SK-N-SH (cell line): ENCODE measurements at regions not wholly inside any gene's neighbourhood (a gene's known extent, or its start where the extent isn't known, plus 50 kb on each side); places are given as distances from the start of the nearest gene placed in this dataset.

Experiments used
- EP300 ChIP-seq, 2 experiments: IDR thresholded peaks; 2 replicates each; pipeline versions ENCODE4 v1.4.0 to v1.6.1; 2012; ENCODE audit warnings: borderline replicate concordance in 1 of 2, low read depth in 1 of 2, low read length in 1 of 2
- GABPA ChIP-seq: IDR thresholded peaks from 2 replicates; pipeline ENCODE4 v1.4.0; 2012; ENCODE audit warnings: low read depth, mild to moderate bottlenecking
- MXI1 ChIP-seq: IDR thresholded peaks from 2 replicates; pipeline ENCODE4 v1.6.1; 2012; ENCODE audit warnings: mild to moderate bottlenecking, low read depth, low read length, improper control_type of control experiment
- TF ChIP-seq, protein P1 (sequence below): fragments of 200-600 bp; sonication (generic); IDR thresholded peaks from 2 replicates; pipeline ENCODE4 v1.6.1; 2017; ENCODE audit warnings: antibody characterized with exemption, mild to moderate bottlenecking, moderate library complexity
- TF ChIP-seq, protein P2 (sequence below): fragments of 150-350 bp; IDR thresholded peaks from 2 replicates; pipeline ENCODE4 v1.6.1; 2017; ENCODE audit warnings: antibody characterized with exemption, low read length, low read depth, borderline replicate concordance

GRCh38 chr5:93307557-93307956 lies 273.5 kb downstream of the NR2F1-AS1 start:
- TF ChIP-seq EP300 (IDR thresholded peaks at IDR 0.05; ENCODE audit: borderline replicate concordance in 1 of 2, low read depth in 1 of 2, low read length in 1 of 2) (peak; percentile 32 to 71; a peak in 3 of 4 replicates), GABPA (no peak), MXI1 (no peak)
- TF ChIP-seq, protein P1, sequence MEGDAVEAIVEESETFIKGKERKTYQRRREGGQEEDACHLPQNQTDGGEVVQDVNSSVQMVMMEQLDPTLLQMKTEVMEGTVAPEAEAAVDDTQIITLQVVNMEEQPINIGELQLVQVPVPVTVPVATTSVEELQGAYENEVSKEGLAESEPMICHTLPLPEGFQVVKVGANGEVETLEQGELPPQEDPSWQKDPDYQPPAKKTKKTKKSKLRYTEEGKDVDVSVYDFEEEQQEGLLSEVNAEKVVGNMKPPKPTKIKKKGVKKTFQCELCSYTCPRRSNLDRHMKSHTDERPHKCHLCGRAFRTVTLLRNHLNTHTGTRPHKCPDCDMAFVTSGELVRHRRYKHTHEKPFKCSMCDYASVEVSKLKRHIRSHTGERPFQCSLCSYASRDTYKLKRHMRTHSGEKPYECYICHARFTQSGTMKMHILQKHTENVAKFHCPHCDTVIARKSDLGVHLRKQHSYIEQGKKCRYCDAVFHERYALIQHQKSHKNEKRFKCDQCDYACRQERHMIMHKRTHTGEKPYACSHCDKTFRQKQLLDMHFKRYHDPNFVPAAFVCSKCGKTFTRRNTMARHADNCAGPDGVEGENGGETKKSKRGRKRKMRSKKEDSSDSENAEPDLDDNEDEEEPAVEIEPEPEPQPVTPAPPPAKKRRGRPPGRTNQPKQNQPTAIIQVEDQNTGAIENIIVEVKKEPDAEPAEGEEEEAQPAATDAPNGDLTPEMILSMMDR: no peak
- TF ChIP-seq, protein P2, sequence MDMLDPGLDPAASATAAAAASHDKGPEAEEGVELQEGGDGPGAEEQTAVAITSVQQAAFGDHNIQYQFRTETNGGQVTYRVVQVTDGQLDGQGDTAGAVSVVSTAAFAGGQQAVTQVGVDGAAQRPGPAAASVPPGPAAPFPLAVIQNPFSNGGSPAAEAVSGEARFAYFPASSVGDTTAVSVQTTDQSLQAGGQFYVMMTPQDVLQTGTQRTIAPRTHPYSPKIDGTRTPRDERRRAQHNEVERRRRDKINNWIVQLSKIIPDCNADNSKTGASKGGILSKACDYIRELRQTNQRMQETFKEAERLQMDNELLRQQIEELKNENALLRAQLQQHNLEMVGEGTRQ: no peak
